Memory B cell (primary cell): ENCODE measurements at regions not wholly inside any gene's neighbourhood (a gene's known extent, or its start where the extent isn't known, plus 50 kb on each side); places are given as distances from the start of the nearest gene placed in this dataset.

Source experiments
- ATAC-seq: fragments of 150-1000 bp; cut with Tn5 transposase; 2 replicates; pipeline ENCODE4 v1.10.0; 2021; ENCODE audit warnings: low read depth, mild to moderate bottlenecking, moderate library complexity
- DNase-seq, 2 donors: peaks; one replicate each; pipeline ENCODE4 v3.0.0; 2022; ENCODE audit warnings: low spot score in 2 of 2
- H3K27ac Mint-ChIP-seq: one replicate; pipeline ENCODE4 v1.8.0; 2022; ENCODE audit warnings: mild to moderate bottlenecking, moderate library complexity, mixed read lengths
- H3K27me3 Mint-ChIP-seq: one replicate; pipeline ENCODE4 v1.8.0; 2022; ENCODE audit warnings: mixed read lengths
- H3K36me3 Mint-ChIP-seq: one replicate; pipeline ENCODE4 v1.8.0; 2022; ENCODE audit warnings: mild to moderate bottlenecking, mixed read lengths
- H3K4me1 Mint-ChIP-seq: one replicate; pipeline ENCODE4 v1.8.0; 2022; ENCODE audit warnings: mixed read lengths
- H3K4me3 Mint-ChIP-seq: one replicate; pipeline ENCODE4 v1.8.0; 2022; ENCODE audit warnings: mild to moderate bottlenecking, moderate library complexity, mixed read lengths
- H3K9me3 Mint-ChIP-seq: one replicate; pipeline ENCODE4 v1.8.0; 2022; ENCODE audit warnings: mixed read lengths

GRCh38 chr6:54440549-54440948, 132.3 kb downstream of the TINAG start:
- no peak overlapping the region for H3K27ac Mint-ChIP-seq
- H3K9me3 Mint-ChIP-seq = peaks cover 3% of the 10 kb centered on the region
- DNase-seq (no peak), ATAC-seq (no peak)
- no peaks in the 10 kb centered on the region for H3K36me3 Mint-ChIP-seq
- no peaks in the 10 kb centered on the region for H3K27me3 Mint-ChIP-seq
- no peaks in the 10 kb centered on the region for H3K4me1 Mint-ChIP-seq
- H3K4me3 Mint-ChIP-seq = no peak overlapping the region

- H3K9me3 Mint-ChIP-seq = peaks cover 3% of the 10 kb centered on the region
- no peak overlapping the region for H3K4me3 Mint-ChIP-seq
- ATAC-seq (no peak), DNase-seq (no peak)
- no peaks in the 10 kb centered on the region for H3K4me1 Mint-ChIP-seq
- no peak overlapping the region for H3K27ac Mint-ChIP-seq
- H3K27me3 Mint-ChIP-seq = no peaks in the 10 kb centered on the region
- H3K36me3 Mint-ChIP-seq = no peaks in the 10 kb centered on the region
These were observed 132.8 kb downstream of the TINAG start for GRCh38 chr6:54441020-54441419.

- H3K4me3 Mint-ChIP-seq = no peak overlapping the region
These were observed 133.5 kb downstream of the TINAG start for GRCh38 chr6:54441687-54442248.

GRCh38 chr6:54445207-54445606, 137.0 kb downstream of the TINAG start:
- DNase-seq = no peak
- Mint-ChIP-seq H3K27me3 (no peaks in the 10 kb centered on the region), H3K9me3 (peaks cover 3% of the 10 kb centered on the region), H3K4me1 (no peaks in the 10 kb centered on the region), H3K4me3 (no peak overlapping the region), H3K36me3 (no peaks in the 10 kb centered on the region), H3K27ac (no peak overlapping the region)
- ATAC-seq = no peak

More at GRCh38 chr6:54441687-54442248, 133.5 kb downstream of the TINAG start:
- no peaks in the 10 kb centered on the region for H3K36me3 Mint-ChIP-seq
- H3K27me3 Mint-ChIP-seq = no peaks in the 10 kb centered on the region
- no peak for ATAC-seq
- DNase-seq = no peak
- peaks cover 3% of the 10 kb centered on the region for H3K9me3 Mint-ChIP-seq
- H3K27ac Mint-ChIP-seq = no peak overlapping the region
- no peaks in the 10 kb centered on the region for H3K4me1 Mint-ChIP-seq

GRCh38 chr6:54448617-54449016, 140.4 kb downstream of the TINAG start:
- ATAC-seq (no peak), DNase-seq (no peak)
- Mint-ChIP-seq H3K4me3 (no peak overlapping the region), H3K4me1 (no peaks in the 10 kb centered on the region), H3K27me3 (no peaks in the 10 kb centered on the region), H3K9me3 (peaks cover 10% of the 10 kb centered on the region), H3K36me3 (no peaks in the 10 kb centered on the region), H3K27ac (no peak overlapping the region)

GRCh38 chr6:54451516-54451915, 143.3 kb downstream of the TINAG start:
- Mint-ChIP-seq H3K27me3 (no peaks in the 10 kb centered on the region), H3K4me3 (no peak overlapping the region), H3K27ac (no peak overlapping the region), H3K4me1 (no peaks in the 10 kb centered on the region), H3K36me3 (no peaks in the 10 kb centered on the region), H3K9me3 (peaks cover 12% of the 10 kb centered on the region)
- ATAC-seq (no peak), DNase-seq (no peak)

GRCh38 chr6:54463354-54464024, 155.2 kb downstream of the TINAG start:
- DNase-seq = no peak
- no peak for ATAC-seq
- no peaks in the 10 kb centered on the region for H3K27me3 Mint-ChIP-seq
- no peaks in the 10 kb centered on the region for H3K36me3 Mint-ChIP-seq
- H3K27ac Mint-ChIP-seq = no peak overlapping the region
- peaks cover 3% of the 10 kb centered on the region for H3K9me3 Mint-ChIP-seq
- no peaks in the 10 kb centered on the region for H3K4me1 Mint-ChIP-seq
- no peak overlapping the region for H3K4me3 Mint-ChIP-seq

GRCh38 chr6:54465649-54466300, 157.5 kb downstream of the TINAG start:
- Mint-ChIP-seq H3K27me3 (no peaks in the 10 kb centered on the region), H3K4me3 (no peak overlapping the region), H3K4me1 (no peaks in the 10 kb centered on the region), H3K27ac (no peak overlapping the region), H3K9me3 (peaks cover 3% of the 10 kb centered on the region), H3K36me3 (no peaks in the 10 kb centered on the region)
- ATAC-seq = no peak
- DNase-seq = no peak

- Mint-ChIP-seq H3K27ac (no peak overlapping the region), H3K36me3 (no peaks in the 10 kb centered on the region), H3K27me3 (no peaks in the 10 kb centered on the region), H3K4me1 (no peaks in the 10 kb centered on the region), H3K9me3 (peaks cover 3% of the 10 kb centered on the region), H3K4me3 (no peak overlapping the region)
- DNase-seq = no peak
- ATAC-seq = no peak
These were observed 159.1 kb downstream of the TINAG start for GRCh38 chr6:54467384-54467783.

GRCh38 chr6:54473328-54473727, 165.1 kb downstream of the TINAG start:
- no peaks in the 10 kb centered on the region for H3K36me3 Mint-ChIP-seq
- H3K4me3 Mint-ChIP-seq = no peak overlapping the region
- DNase-seq (no peak), ATAC-seq (no peak)
- no peaks in the 10 kb centered on the region for H3K27me3 Mint-ChIP-seq
- no peak overlapping the region for H3K27ac Mint-ChIP-seq
- H3K4me1 Mint-ChIP-seq = no peaks in the 10 kb centered on the region
- peaks cover 2% of the 10 kb centered on the region for H3K9me3 Mint-ChIP-seq

GRCh38 chr6:54474898-54475297, 166.7 kb downstream of the TINAG start:
- H3K27ac Mint-ChIP-seq = no peak overlapping the region
- no peaks in the 10 kb centered on the region for H3K36me3 Mint-ChIP-seq
- H3K9me3 Mint-ChIP-seq = peaks cover 3% of the 10 kb centered on the region
- no peaks in the 10 kb centered on the region for H3K4me1 Mint-ChIP-seq
- no peak for DNase-seq
- no peak for ATAC-seq
- H3K27me3 Mint-ChIP-seq = no peaks in the 10 kb centered on the region
- no peak overlapping the region for H3K4me3 Mint-ChIP-seq

GRCh38 chr6:54481091-54481490, 172.8 kb downstream of the TINAG start:
- Mint-ChIP-seq H3K27me3 (no peaks in the 10 kb centered on the region), H3K4me1 (no peaks in the 10 kb centered on the region), H3K36me3 (no peaks in the 10 kb centered on the region), H3K9me3 (peaks cover 7% of the 10 kb centered on the region), H3K27ac (no peak overlapping the region), H3K4me3 (no peak overlapping the region)
- ATAC-seq = no peak
- DNase-seq = no peak

GRCh38 chr6:54491431-54491830, 183.2 kb downstream of the TINAG start:
- DNase-seq (no peak), ATAC-seq (no peak)
- Mint-ChIP-seq H3K36me3 (no peaks in the 10 kb centered on the region), H3K4me1 (no peaks in the 10 kb centered on the region), H3K4me3 (no peak overlapping the region), H3K9me3 (peaks cover 11% of the 10 kb centered on the region), H3K27me3 (no peaks in the 10 kb centered on the region), H3K27ac (no peak overlapping the region)

- no peaks in the 10 kb centered on the region for H3K36me3 Mint-ChIP-seq
- peaks cover 9% of the 10 kb centered on the region for H3K9me3 Mint-ChIP-seq
- H3K4me1 Mint-ChIP-seq = no peaks in the 10 kb centered on the region
- no peak overlapping the region for H3K27ac Mint-ChIP-seq
- H3K4me3 Mint-ChIP-seq = no peak overlapping the region
- no peaks in the 10 kb centered on the region for H3K27me3 Mint-ChIP-seq
- no peak for DNase-seq
- ATAC-seq = no peak
These were observed 184.9 kb downstream of the TINAG start for GRCh38 chr6:54493138-54493537.

- Mint-ChIP-seq H3K27me3 (no peaks in the 10 kb centered on the region), H3K36me3 (no peaks in the 10 kb centered on the region), H3K4me1 (no peaks in the 10 kb centered on the region), H3K4me3 (no peak overlapping the region), H3K27ac (no peak overlapping the region), H3K9me3 (peaks cover 6% of the 10 kb centered on the region)
- DNase-seq = no peak
- ATAC-seq = no peak
These were observed 194.9 kb downstream of the TINAG start for GRCh38 chr6:54503144-54503543.
